ENCODE measurements at regions not wholly inside any gene's neighbourhood (a gene's known extent, or its start where the extent isn't known, plus 50 kb on each side); places are given as distances from the start of the nearest gene placed in this dataset.

GRCh38 chr6:164122109-164122508, 707.6 kb downstream of the QKI start:
- Histone ChIP-seq H3K79me2 (replicated peaks; ENCODE audit: insufficient read depth, low read length) (no peaks in the 10 kb centered on the region), H3F3A (ENCODE audit: insufficient read depth, low read length, poor library complexity, severe bottlenecking) (no peaks in the 10 kb centered on the region), H3K9me3 (ENCODE audit: low read length) (no peaks in the 10 kb centered on the region), H2AFZ (ENCODE audit: low read depth, low read length) (no peak overlapping the region), H3K4me3 (ENCODE audit: low read length) (no peak overlapping the region), H3K9me2 (ENCODE audit: insufficient read depth, low read length) (no peaks in the 10 kb centered on the region), H4K20me1 (ENCODE audit: insufficient read depth) (no peaks in the 10 kb centered on the region), H3K27me3 (ENCODE audit: insufficient read depth, low read depth, low read length) (no peaks in the 10 kb centered on the region), H3K27ac (ENCODE audit: low read length) (no peak overlapping the region), H3K9ac (ENCODE audit: low read length) (no peak overlapping the region), H3K4me2 (ENCODE audit: low read length) (no peak overlapping the region), H3K36me3 (ENCODE audit: insufficient read depth, low read length) (no peaks in the 10 kb centered on the region)
- TF ChIP-seq POLR2AphosphoS5 (IDR thresholded peaks at IDR 0.05) (no peak), CTCF (IDR thresholded peaks at IDR 0.05; ENCODE audit: poor library complexity, severe bottlenecking) (no peak), RAD21 (conservative IDR thresholded peaks at IDR 0.05) (no peak), EP300 (conservative IDR thresholded peaks at IDR 0.05; ENCODE audit: poor library complexity, severe bottlenecking) (no peak), TAF1 (IDR thresholded peaks at IDR 0.05; ENCODE audit: low read depth) (no peak), MXI1 (conservative IDR thresholded peaks at IDR 0.05; ENCODE audit: poor library complexity, severe bottlenecking) (no peak), REST (IDR thresholded peaks at IDR 0.05; ENCODE audit: borderline replicate concordance) (no peak), EZH2 (IDR thresholded peaks at IDR 0.05; ENCODE audit: borderline replicate concordance, insufficient read depth, low read length, poor library complexity, severe bottlenecking) (no peak), SMC3 (conservative IDR thresholded peaks at IDR 0.05; ENCODE audit: poor library complexity) (no peak)

GRCh38 chr6:164121527-164121926, 707.0 kb downstream of the QKI start:
- Histone ChIP-seq H3K79me2 (replicated peaks; ENCODE audit: insufficient read depth, low read length) (no peaks in the 10 kb centered on the region), H3K4me3 (ENCODE audit: low read length) (no peak overlapping the region), H3K9ac (ENCODE audit: low read length) (no peak overlapping the region), H3K27me3 (ENCODE audit: insufficient read depth, low read depth, low read length) (no peaks in the 10 kb centered on the region), H3K9me2 (ENCODE audit: insufficient read depth, low read length) (no peaks in the 10 kb centered on the region), H3F3A (ENCODE audit: insufficient read depth, low read length, poor library complexity, severe bottlenecking) (no peaks in the 10 kb centered on the region), H3K27ac (ENCODE audit: low read length) (no peak overlapping the region), H3K36me3 (ENCODE audit: insufficient read depth, low read length) (no peaks in the 10 kb centered on the region), H3K4me2 (ENCODE audit: low read length) (no peak overlapping the region), H2AFZ (ENCODE audit: low read depth, low read length) (no peak overlapping the region), H4K20me1 (ENCODE audit: insufficient read depth) (no peaks in the 10 kb centered on the region), H3K9me3 (ENCODE audit: low read length) (no peaks in the 10 kb centered on the region)
- no peak for TF ChIP-seq SMC3 (conservative IDR thresholded peaks at IDR 0.05; ENCODE audit: poor library complexity)

GRCh38 chr6:164114651-164115050, 700.1 kb downstream of the QKI start:
- H2AFZ ChIP-seq (ENCODE audit: low read depth, low read length) = no peak overlapping the region
- no peak overlapping the region for H3K9ac ChIP-seq (ENCODE audit: low read length)
- H3K4me2 ChIP-seq (ENCODE audit: low read length) = no peak overlapping the region
- H3K27ac ChIP-seq (ENCODE audit: low read length) = no peak overlapping the region
- H3K9me3 ChIP-seq (ENCODE audit: low read length) = no peaks in the 10 kb centered on the region
- H4K20me1 ChIP-seq (ENCODE audit: insufficient read depth) = no peaks in the 10 kb centered on the region
- TF ChIP-seq MXI1 (conservative IDR thresholded peaks at IDR 0.05; ENCODE audit: poor library complexity, severe bottlenecking) (no peak), REST (IDR thresholded peaks at IDR 0.05; ENCODE audit: borderline replicate concordance) (no peak), POLR2AphosphoS5 (IDR thresholded peaks at IDR 0.05) (no peak), CTCF (IDR thresholded peaks at IDR 0.05; ENCODE audit: poor library complexity, severe bottlenecking) (no peak), EZH2 (IDR thresholded peaks at IDR 0.05; ENCODE audit: borderline replicate concordance, insufficient read depth, low read length, poor library complexity, severe bottlenecking) (no peak), RAD21 (conservative IDR thresholded peaks at IDR 0.05) (no peak), SMC3 (conservative IDR thresholded peaks at IDR 0.05; ENCODE audit: poor library complexity) (no peak), EP300 (conservative IDR thresholded peaks at IDR 0.05; ENCODE audit: poor library complexity, severe bottlenecking) (no peak), TAF1 (IDR thresholded peaks at IDR 0.05; ENCODE audit: low read depth) (no peak)
- no peaks in the 10 kb centered on the region for H3K36me3 ChIP-seq (ENCODE audit: insufficient read depth, low read length)
- no peak overlapping the region for H3K4me3 ChIP-seq (ENCODE audit: low read length)
- no peaks in the 10 kb centered on the region for H3F3A ChIP-seq (ENCODE audit: insufficient read depth, low read length, poor library complexity, severe bottlenecking)
- no peaks in the 10 kb centered on the region for H3K79me2 ChIP-seq (replicated peaks; ENCODE audit: insufficient read depth, low read length)
- H3K9me2 ChIP-seq (ENCODE audit: insufficient read depth, low read length) = no peaks in the 10 kb centered on the region
- no peaks in the 10 kb centered on the region for H3K27me3 ChIP-seq (ENCODE audit: insufficient read depth, low read depth, low read length)

All from neural cell (in vitro differentiated cells).